ENCODE measurements at regions not wholly inside any gene's neighbourhood (a gene's known extent, or its start where the extent isn't known, plus 50 kb on each side); places are given as distances from the start of the nearest gene placed in this dataset.

DNA sequence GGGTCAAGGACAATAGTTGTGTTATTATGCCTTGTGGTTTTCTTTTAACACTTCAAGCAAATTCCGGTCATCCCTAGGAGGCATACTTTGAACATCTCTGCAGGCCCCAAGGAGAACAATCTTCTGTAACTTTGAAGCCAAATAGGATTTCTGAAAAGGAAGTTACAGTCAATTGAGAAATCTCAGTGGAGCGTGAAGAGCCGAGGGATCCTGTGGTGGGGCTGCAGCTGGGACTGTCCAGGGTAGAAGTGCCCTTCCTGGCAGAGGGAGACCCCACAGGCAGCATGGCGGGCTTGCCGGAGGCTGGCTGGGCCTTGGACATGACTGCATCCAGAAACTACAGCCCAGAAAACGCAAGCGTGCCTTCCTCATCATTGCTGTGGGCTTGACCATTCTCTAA lies 179.7 kb downstream of the PTPN20 start:
- TF ChIP-seq POLR2A (IDR thresholded peaks at IDR 0.05) = no peak
- TF ChIP-seq, protein P1, sequence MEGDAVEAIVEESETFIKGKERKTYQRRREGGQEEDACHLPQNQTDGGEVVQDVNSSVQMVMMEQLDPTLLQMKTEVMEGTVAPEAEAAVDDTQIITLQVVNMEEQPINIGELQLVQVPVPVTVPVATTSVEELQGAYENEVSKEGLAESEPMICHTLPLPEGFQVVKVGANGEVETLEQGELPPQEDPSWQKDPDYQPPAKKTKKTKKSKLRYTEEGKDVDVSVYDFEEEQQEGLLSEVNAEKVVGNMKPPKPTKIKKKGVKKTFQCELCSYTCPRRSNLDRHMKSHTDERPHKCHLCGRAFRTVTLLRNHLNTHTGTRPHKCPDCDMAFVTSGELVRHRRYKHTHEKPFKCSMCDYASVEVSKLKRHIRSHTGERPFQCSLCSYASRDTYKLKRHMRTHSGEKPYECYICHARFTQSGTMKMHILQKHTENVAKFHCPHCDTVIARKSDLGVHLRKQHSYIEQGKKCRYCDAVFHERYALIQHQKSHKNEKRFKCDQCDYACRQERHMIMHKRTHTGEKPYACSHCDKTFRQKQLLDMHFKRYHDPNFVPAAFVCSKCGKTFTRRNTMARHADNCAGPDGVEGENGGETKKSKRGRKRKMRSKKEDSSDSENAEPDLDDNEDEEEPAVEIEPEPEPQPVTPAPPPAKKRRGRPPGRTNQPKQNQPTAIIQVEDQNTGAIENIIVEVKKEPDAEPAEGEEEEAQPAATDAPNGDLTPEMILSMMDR (IDR thresholded peaks at IDR 0.05) = no peak

All from vagina (tissue), 2 donors.